GM19351 (cell line): ENCODE measurements at regions not wholly inside any gene's neighbourhood (a gene's known extent, or its start where the extent isn't known, plus 50 kb on each side); places are given as distances from the start of the nearest gene placed in this dataset.
"Not testable (repeated sequence)": the region's sequence is repeated elsewhere in the genome, so short reads cannot be mapped to it uniquely, and the experiment has no call there.

Source experiments
- ATAC-seq: cut with Tn5 transposase; IDR thresholded peaks from one replicate; pipeline ENCODE4 v1.9.1; 2021; ENCODE audit warnings: mild to moderate bottlenecking, moderate library complexity; ENCODE audit not compliant: unreplicated experiment

- no peak for ATAC-seq
Measured at GRCh38 chr12:89230376-89231315, 121.7 kb downstream of the DUSP6 start.

- ATAC-seq: no peak
Measured at GRCh38 chr12:89228491-89228890, 123.8 kb downstream of the DUSP6 start.

GRCh38 chr12:89227774-89228173 lies 124.5 kb downstream of the DUSP6 start:
- ATAC-seq: no peak

- ATAC-seq: peak; percentile 39
Measured at GRCh38 chr12:89225808-89226411, 126.4 kb downstream of the DUSP6 start.

- peak; percentile 91 for ATAC-seq
Measured at GRCh38 chr12:89225401-89225800, 126.9 kb downstream of the DUSP6 start.

GRCh38 chr12:89222580-89222979 lies 129.7 kb downstream of the DUSP6 start:
- not testable (repeated sequence) for ATAC-seq

- ATAC-seq: no peak
Measured at GRCh38 chr12:89217472-89217871, 134.8 kb downstream of the DUSP6 start.

GRCh38 chr12:89216211-89216952 lies 135.9 kb downstream of the DUSP6 start:
- no peak for ATAC-seq

GRCh38 chr12:89215196-89215595 lies 137.1 kb downstream of the DUSP6 start:
- ATAC-seq: no peak

- no peak for ATAC-seq
Measured at GRCh38 chr12:89213747-89214146, 138.6 kb downstream of the DUSP6 start.

GRCh38 chr12:89213139-89213538 lies 139.2 kb downstream of the DUSP6 start:
- ATAC-seq: no peak

GRCh38 chr12:89212339-89212771 lies 139.9 kb downstream of the DUSP6 start:
- ATAC-seq: no peak

- no peak for ATAC-seq
Measured at GRCh38 chr12:89211456-89211855, 140.8 kb downstream of the DUSP6 start.

GRCh38 chr12:89210277-89210676 lies 142.0 kb downstream of the DUSP6 start:
- ATAC-seq: peak; percentile 75

GRCh38 chr12:89208661-89209096 lies 143.6 kb downstream of the DUSP6 start:
- no peak for ATAC-seq

- ATAC-seq: no peak
Measured at GRCh38 chr12:89206390-89206789, 145.9 kb downstream of the DUSP6 start.

GRCh38 chr12:89205517-89205916 lies 146.8 kb downstream of the DUSP6 start:
- no peak for ATAC-seq

- no peak for ATAC-seq
Measured at GRCh38 chr12:89203144-89203543, 149.2 kb downstream of the DUSP6 start.

- ATAC-seq: no peak
Measured at GRCh38 chr12:89200217-89200616, 152.1 kb downstream of the DUSP6 start.

GRCh38 chr12:89195470-89195869 lies 156.8 kb downstream of the DUSP6 start:
- no peak for ATAC-seq

GRCh38 chr12:89194683-89195082 lies 157.6 kb downstream of the DUSP6 start:
- no peak for ATAC-seq
